ENCODE measurements at regions not wholly inside any gene's neighbourhood (a gene's known extent, or its start where the extent isn't known, plus 50 kb on each side); places are given as distances from the start of the nearest gene placed in this dataset.
"Not testable (repeated sequence)": the region's sequence is repeated elsewhere in the genome, so short reads cannot be mapped to it uniquely, and the experiment has no call there.

- no peak for DNase-seq
Observed at GRCh38 chr6:25127076-25127837, 151.9 kb upstream of the CARMIL1 start.

- no peak for DNase-seq
Observed at GRCh38 chr6:25130518-25130917, 148.7 kb upstream of the CARMIL1 start.

- no peak for DNase-seq
Observed at GRCh38 chr6:25132934-25133333, 146.2 kb upstream of the CARMIL1 start.

- DNase-seq, result no peak
Observed at GRCh38 chr6:25133568-25133967, 145.6 kb upstream of the CARMIL1 start.

- DNase-seq, result no peak
Observed at GRCh38 chr6:25136854-25137253, 142.3 kb upstream of the CARMIL1 start.

- no peak for DNase-seq
Observed at GRCh38 chr6:25137480-25137879, 141.7 kb upstream of the CARMIL1 start.

- no peak for DNase-seq
Observed at GRCh38 chr6:25137916-25138232, 141.3 kb upstream of the CARMIL1 start.

GRCh38 chr6:25138233-25138933 is 140.8 kb upstream of the CARMIL1 start:
- peak in 1 of 3 experiments; percentile 11 for DNase-seq

- no peak for DNase-seq
Observed at GRCh38 chr6:25138934-25139415, 140.2 kb upstream of the CARMIL1 start.

- DNase-seq, result not testable (repeated sequence)
Observed at GRCh38 chr6:25139608-25140007, 139.6 kb upstream of the CARMIL1 start.

GRCh38 chr6:25142506-25142905 is 136.7 kb upstream of the CARMIL1 start:
- DNase-seq, result no peak

GRCh38 chr6:25144919-25145318 is 134.3 kb upstream of the CARMIL1 start:
- DNase-seq, result no peak

- DNase-seq, result no peak
Observed at GRCh38 chr6:25147223-25147622, 132.0 kb upstream of the CARMIL1 start.

GRCh38 chr6:25150031-25150430 is 129.1 kb upstream of the CARMIL1 start:
- no peak for DNase-seq

- no peak for DNase-seq
Observed at GRCh38 chr6:25150863-25151262, 128.3 kb upstream of the CARMIL1 start.

GRCh38 chr6:25153079-25153478 is 126.1 kb upstream of the CARMIL1 start:
- no peak for DNase-seq

GRCh38 chr6:25154034-25154596 is 125.1 kb upstream of the CARMIL1 start:
- DNase-seq, result no peak

- no peak for DNase-seq
Observed at GRCh38 chr6:25155211-25155610, 124.0 kb upstream of the CARMIL1 start.

GRCh38 chr6:25156123-25156522 is 123.1 kb upstream of the CARMIL1 start:
- no peak for DNase-seq

- DNase-seq, result no peak
Observed at GRCh38 chr6:25157183-25157582, 122.0 kb upstream of the CARMIL1 start.

GRCh38 chr6:25157842-25158241 is 121.3 kb upstream of the CARMIL1 start:
- no peak for DNase-seq

- not testable (repeated sequence) for DNase-seq
Observed at GRCh38 chr6:25160134-25160533, 119.0 kb upstream of the CARMIL1 start.

- DNase-seq, result peak in 2 of 3 experiments; percentile 12 to 43
Observed at GRCh38 chr6:25165177-25165576, 114.0 kb upstream of the CARMIL1 start.

- DNase-seq, result peak in 1 of 3 experiments; percentile 53
Observed at GRCh38 chr6:25165800-25166199, 113.4 kb upstream of the CARMIL1 start.
